ENCODE measurements at regions not wholly inside any gene's neighbourhood (a gene's known extent, or its start where the extent isn't known, plus 50 kb on each side); places are given as distances from the start of the nearest gene placed in this dataset.

- no peak for TF ChIP-seq CTCF (conservative IDR thresholded peaks at IDR 0.05; ENCODE audit: low read length)
- no peak for DNase-seq (ENCODE audit: low read depth)
- no peak overlapping the region for H3K4me3 ChIP-seq (ENCODE audit: low read length)
Observed at GRCh38 chr18:57929922-57930321, 114.1 kb upstream of the NEDD4L start.

- TF ChIP-seq CTCF (conservative IDR thresholded peaks at IDR 0.05; ENCODE audit: low read length) = no peak
- DNase-seq (ENCODE audit: low read depth) = no peak
- H3K4me3 ChIP-seq (ENCODE audit: low read length) = no peak overlapping the region
Observed at GRCh38 chr18:57928466-57928865, 115.6 kb upstream of the NEDD4L start.

GRCh38 chr18:57927511-57927910 lies 116.5 kb upstream of the NEDD4L start:
- no peak for TF ChIP-seq CTCF (conservative IDR thresholded peaks at IDR 0.05; ENCODE audit: low read length)
- DNase-seq (ENCODE audit: low read depth) = no peak
- no peak overlapping the region for H3K4me3 ChIP-seq (ENCODE audit: low read length)

GRCh38 chr18:57925706-57926105 lies 118.3 kb upstream of the NEDD4L start:
- H3K4me3 ChIP-seq (ENCODE audit: low read length) = no peak overlapping the region
- peak; percentile 45 for DNase-seq (ENCODE audit: low read depth)
- no peak for TF ChIP-seq CTCF (conservative IDR thresholded peaks at IDR 0.05; ENCODE audit: low read length)

GRCh38 chr18:57923611-57924010 lies 120.4 kb upstream of the NEDD4L start:
- no peak for DNase-seq (ENCODE audit: low read depth)
- no peak for TF ChIP-seq CTCF (conservative IDR thresholded peaks at IDR 0.05; ENCODE audit: low read length)
- no peak overlapping the region for H3K4me3 ChIP-seq (ENCODE audit: low read length)

GRCh38 chr18:57922885-57923284 lies 119.8 kb upstream of the ATP8B1 start:
- TF ChIP-seq CTCF (conservative IDR thresholded peaks at IDR 0.05; ENCODE audit: low read length) = no peak
- H3K4me3 ChIP-seq (ENCODE audit: low read length) = no peak overlapping the region
- DNase-seq (ENCODE audit: low read depth) = no peak

GRCh38 chr18:57921708-57922107 lies 118.6 kb upstream of the ATP8B1 start:
- DNase-seq (ENCODE audit: low read depth) = peak; percentile 15
- H3K4me3 ChIP-seq (ENCODE audit: low read length) = no peak overlapping the region
- TF ChIP-seq CTCF (conservative IDR thresholded peaks at IDR 0.05; ENCODE audit: low read length) = no peak
